Body of pancreas (tissue), 4 donors: ENCODE measurements at regions not wholly inside any gene's neighbourhood (a gene's known extent, or its start where the extent isn't known, plus 50 kb on each side); places are given as distances from the start of the nearest gene placed in this dataset.

ENCODE experiments used
- ATAC-seq: fragments of 150-250 bp; one replicate; pipeline ENCODE4 v1.9.1; 2016
- DNase-seq, 4 donors: peaks; one replicate each; pipeline ENCODE4 v3.0.0-alpha.2; 2019
- H3K27ac ChIP-seq, 4 donors: fragments of 200-600 bp; sonication (generic); 1 replicate in 3 of 4; 2 replicates in 1 of 4; pipeline versions ENCODE4 v1.5.1 to v1.6.1; 2016 to 2019; ENCODE audit warnings: mild to moderate bottlenecking in 1 of 4, mixed read lengths in 1 of 4, moderate library complexity in 1 of 4
- H3K27me3 ChIP-seq, 2 donors: fragments of 200-600 bp; sonication (generic); one replicate each; pipeline ENCODE4 v1.6.0; 2016; ENCODE audit warnings: mild to moderate bottlenecking in 1 of 2
- H3K36me3 ChIP-seq, 2 donors: fragments of 200-600 bp; sonication (generic); replicated peaks in 1 of 2; 2 replicates each; pipeline ENCODE4 v1.5.1; 2016; ENCODE audit warnings: low read depth in 2 of 2; ENCODE audit not compliant: insufficient read depth in 1 of 2
- H3K4me1 ChIP-seq: fragments of 200-600 bp; sonication (generic); one replicate; pipeline ENCODE4 v1.6.0; 2016
- H3K4me3 ChIP-seq, 2 donors: fragments of 200-600 bp; sonication (generic); 1 replicate in 1 of 2; 2 replicates in 1 of 2; pipeline ENCODE4 v1.5.1; 2016 to 2019
- H3K9me3 ChIP-seq, 3 donors: fragments of 200-600 bp; sonication (generic); 1 replicate in 2 of 3; 2 replicates in 1 of 3; pipeline ENCODE4 v1.5.1; 2016
- POLR2A ChIP-seq, 3 donors: fragments of 450-650 bp; IDR thresholded peaks; one replicate each; pipeline ENCODE4 v1.6.1; 2016; ENCODE audit warnings: antibody characterized with exemption in 3 of 3, mild to moderate bottlenecking in 2 of 3
- WGBS, 2 donors: methylation state at CpG; one replicate each; pipeline ENCODE4 v1.1.5; 2017; 5-methylcytosine and 5-hydroxymethylcytosine counted together
- intact Hi-C: fragments of 100-400 bp; cut with DNase I; formaldehyde crosslinking; loops from one replicate; pipeline ENCODE4 v1.15.1; 2023
- TF ChIP-seq, protein P1 (sequence below), 7 experiments: fragments of 450-650 bp in 4 of 7; fragments of 200-600 bp in 3 of 7; sonication (generic) in 3 of 7; IDR thresholded peaks; one replicate each; pipeline ENCODE4 v1.5.1; 2016 to 2019; ENCODE audit warnings: antibody characterized with exemption in 7 of 7

DNA sequence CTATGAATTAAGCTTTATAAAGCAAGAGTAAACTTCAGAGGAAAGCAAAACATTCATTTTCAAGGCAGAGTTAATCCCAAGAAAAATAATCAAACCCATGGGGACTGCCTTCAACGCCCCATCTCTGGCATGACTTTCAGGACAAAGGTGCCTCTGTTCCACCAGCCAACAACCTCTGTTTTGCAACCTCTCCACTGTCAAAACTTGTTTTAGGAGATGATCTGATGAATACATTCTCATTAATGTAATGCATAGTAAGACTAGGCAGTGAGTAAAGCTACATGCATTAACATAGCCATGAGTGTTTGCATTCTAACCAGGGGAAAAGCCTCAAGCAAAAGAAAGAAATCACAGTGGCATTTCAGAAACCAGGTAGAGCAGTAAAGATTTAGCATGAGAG lies 357.0 kb downstream of the FBXO15 start:
- TF ChIP-seq POLR2A (IDR thresholded peaks at IDR 0.05): no peak
- TF ChIP-seq, protein P1, sequence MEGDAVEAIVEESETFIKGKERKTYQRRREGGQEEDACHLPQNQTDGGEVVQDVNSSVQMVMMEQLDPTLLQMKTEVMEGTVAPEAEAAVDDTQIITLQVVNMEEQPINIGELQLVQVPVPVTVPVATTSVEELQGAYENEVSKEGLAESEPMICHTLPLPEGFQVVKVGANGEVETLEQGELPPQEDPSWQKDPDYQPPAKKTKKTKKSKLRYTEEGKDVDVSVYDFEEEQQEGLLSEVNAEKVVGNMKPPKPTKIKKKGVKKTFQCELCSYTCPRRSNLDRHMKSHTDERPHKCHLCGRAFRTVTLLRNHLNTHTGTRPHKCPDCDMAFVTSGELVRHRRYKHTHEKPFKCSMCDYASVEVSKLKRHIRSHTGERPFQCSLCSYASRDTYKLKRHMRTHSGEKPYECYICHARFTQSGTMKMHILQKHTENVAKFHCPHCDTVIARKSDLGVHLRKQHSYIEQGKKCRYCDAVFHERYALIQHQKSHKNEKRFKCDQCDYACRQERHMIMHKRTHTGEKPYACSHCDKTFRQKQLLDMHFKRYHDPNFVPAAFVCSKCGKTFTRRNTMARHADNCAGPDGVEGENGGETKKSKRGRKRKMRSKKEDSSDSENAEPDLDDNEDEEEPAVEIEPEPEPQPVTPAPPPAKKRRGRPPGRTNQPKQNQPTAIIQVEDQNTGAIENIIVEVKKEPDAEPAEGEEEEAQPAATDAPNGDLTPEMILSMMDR (IDR thresholded peaks at IDR 0.05): no peak
- no peak for DNase-seq
- ATAC-seq: no peak

DNA sequence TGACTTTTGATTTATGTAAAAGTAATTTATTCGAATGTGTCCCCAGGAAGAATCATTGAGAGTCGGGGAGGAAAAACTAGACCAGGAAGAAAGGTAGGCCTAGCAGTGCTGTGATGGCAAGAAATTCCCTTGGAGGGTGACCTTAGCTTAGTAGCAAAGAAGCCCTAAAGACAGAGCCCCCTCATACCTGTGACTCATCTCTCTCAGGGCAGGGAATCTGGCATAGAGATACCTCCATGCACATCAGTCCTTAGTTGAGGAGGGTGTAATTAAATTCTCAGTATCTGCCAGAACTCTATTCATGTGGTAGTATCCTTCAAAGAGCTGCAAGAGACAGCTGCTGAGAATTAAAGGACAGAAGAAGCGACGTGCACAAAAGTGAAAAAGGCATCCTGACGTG lies 360.3 kb downstream of the FBXO15 start:
- Histone ChIP-seq H3K9me3 (no peaks in the 10 kb centered on the region), H3K27ac (no peak overlapping the region), H3K4me3 (no peak overlapping the region), H3K27me3 (no peaks in the 10 kb centered on the region), H3K4me1 (no peaks in the 10 kb centered on the region), H3K36me3 (no peaks in the 10 kb centered on the region)
- ATAC-seq: no peak
- TF ChIP-seq, protein P1 (IDR thresholded peaks at IDR 0.05): no peak
- TF ChIP-seq POLR2A (IDR thresholded peaks at IDR 0.05): no peak
- no peak for DNase-seq
- 67 to 75% methylated on average over 5 of the region's 5 CpGs for WGBS, 2 donors
- intact Hi-C loops: no loop called here

More for the DNA sequence above, 357.0 kb downstream of the FBXO15 start:
- Histone ChIP-seq H3K27ac (no peak overlapping the region), H3K36me3 (no peaks in the 10 kb centered on the region), H3K27me3 (no peaks in the 10 kb centered on the region), H3K9me3 (no peaks in the 10 kb centered on the region), H3K4me3 (no peak overlapping the region), H3K4me1 (no peaks in the 10 kb centered on the region)
- WGBS, 2 donors: 12 to 32% methylated on average over 1 of the region's 1 CpG
- intact Hi-C loops: no loop called here

DNA sequence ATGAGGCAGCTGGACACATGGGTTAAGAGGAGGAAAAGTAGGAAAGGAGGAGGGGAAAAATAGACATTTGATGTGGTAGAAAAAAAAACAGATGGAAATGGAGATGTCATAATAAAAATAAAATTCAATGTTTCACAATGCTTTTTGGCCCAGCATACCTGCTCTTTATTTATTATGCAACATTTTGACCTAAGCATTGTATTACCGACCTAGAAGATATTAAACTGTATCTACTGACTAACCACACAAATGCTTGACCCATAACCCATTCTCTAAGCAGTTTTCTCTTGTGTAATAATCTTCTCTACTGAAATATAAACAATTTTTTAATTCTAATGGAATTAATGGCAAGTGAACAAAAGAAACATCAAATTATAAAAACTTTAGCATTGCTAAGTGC lies 362.3 kb downstream of the FBXO15 start:
- Histone ChIP-seq H3K4me1 (no peaks in the 10 kb centered on the region), H3K27ac (no peak overlapping the region), H3K36me3 (no peaks in the 10 kb centered on the region), H3K27me3 (no peaks in the 10 kb centered on the region), H3K4me3 (no peak overlapping the region), H3K9me3 (no peaks in the 10 kb centered on the region)
- DNase-seq (no peak), ATAC-seq (no peak)
- TF ChIP-seq, protein P1 (IDR thresholded peaks at IDR 0.05): no peak
- no peak for TF ChIP-seq POLR2A (IDR thresholded peaks at IDR 0.05)
- 65 to 76% methylated on average over 1 of the region's 1 CpG for WGBS, 2 donors
- intact Hi-C loops: no loop called here

DNA sequence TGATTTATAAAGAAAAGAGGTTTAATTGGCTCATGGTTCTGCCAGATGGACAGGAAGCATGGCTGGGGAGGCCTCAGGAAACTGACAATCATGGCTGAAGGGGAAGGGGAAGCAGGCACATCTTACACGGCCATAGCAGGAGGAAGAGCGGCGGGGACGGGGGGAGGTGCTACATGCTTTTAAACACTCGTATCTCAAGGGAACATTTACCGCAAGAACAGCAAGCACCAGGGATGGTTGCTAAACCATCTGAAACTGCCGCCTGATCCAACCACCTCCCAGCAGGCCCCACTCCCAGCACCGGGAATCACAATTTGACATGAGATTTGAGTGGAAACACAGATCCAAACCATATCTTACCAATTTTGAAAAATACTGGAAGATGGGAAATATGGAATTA lies 362.8 kb downstream of the FBXO15 start:
- intact Hi-C loops: no loop called here
- no peak for TF ChIP-seq POLR2A (IDR thresholded peaks at IDR 0.05)
- TF ChIP-seq, protein P1 (IDR thresholded peaks at IDR 0.05): no peak
- Histone ChIP-seq H3K27ac (no peak overlapping the region), H3K27me3 (no peaks in the 10 kb centered on the region), H3K4me3 (no peak overlapping the region), H3K4me1 (no peaks in the 10 kb centered on the region), H3K9me3 (no peaks in the 10 kb centered on the region), H3K36me3 (no peaks in the 10 kb centered on the region)
- WGBS, 2 donors: 71 to 72% methylated on average over 8 of the region's 8 CpGs
- ATAC-seq (no peak), DNase-seq (no peak)

DNA sequence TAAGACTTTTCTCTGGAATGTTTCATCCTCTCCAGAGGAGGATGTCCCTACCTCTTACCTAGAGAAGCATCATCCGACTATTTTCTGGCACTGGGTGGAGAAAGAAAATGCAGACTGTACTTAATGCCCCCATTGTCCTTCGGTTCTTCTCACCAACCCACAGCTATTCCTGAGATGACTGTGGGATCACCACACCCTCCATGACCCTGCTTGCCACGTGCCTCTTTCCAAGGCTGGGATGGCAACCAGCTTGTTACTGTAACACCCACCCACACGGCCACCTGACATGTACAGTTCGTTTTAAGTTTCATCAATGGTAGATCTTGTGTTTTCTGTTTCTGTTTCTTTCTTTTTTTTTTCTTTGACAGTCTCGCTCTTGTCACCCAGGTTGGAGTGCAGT lies 365.2 kb downstream of the FBXO15 start:
- H3K4me3 ChIP-seq: no peak overlapping the region
- H3K9me3 ChIP-seq: no peaks in the 10 kb centered on the region
- no peak overlapping the region for H3K27ac ChIP-seq
- H3K27me3 ChIP-seq: no peaks in the 10 kb centered on the region
- no peaks in the 10 kb centered on the region for H3K36me3 ChIP-seq
- 47 to 58% methylated on average over 6 of the region's 6 CpGs for WGBS, 2 donors
- DNase-seq: no peak
- no peak for ATAC-seq
- no peak for TF ChIP-seq POLR2A (IDR thresholded peaks at IDR 0.05)
- TF ChIP-seq, protein P1 (IDR thresholded peaks at IDR 0.05): no peak
- intact Hi-C loops: no loop called here
- H3K4me1 ChIP-seq: no peaks in the 10 kb centered on the region
